Urinary bladder (tissue), 3 donors: ENCODE measurements at regions not wholly inside any gene's neighbourhood (a gene's known extent, or its start where the extent isn't known, plus 50 kb on each side); places are given as distances from the start of the nearest gene placed in this dataset.
"Not testable (repeated sequence)": the region's sequence is repeated elsewhere in the genome, so short reads cannot be mapped to it uniquely, and the experiment has no call there.

Experiments
- DNase-seq: peaks from one replicate; pipeline ENCODE4 v3.0.0-alpha.2; 2015; ENCODE audit errors: extremely low spot score
- H3K27ac ChIP-seq: one replicate; pipeline ENCODE4 v1.5.1; 2013; ENCODE audit warnings: low read depth, mild to moderate bottlenecking, moderate library complexity
- H3K36me3 ChIP-seq: one replicate; pipeline ENCODE4 v1.6.1; 2013; ENCODE audit warnings: mild to moderate bottlenecking, moderate library complexity; ENCODE audit not compliant: insufficient read depth
- H3K4me1 ChIP-seq: one replicate; pipeline ENCODE4 v1.6.1; 2013; ENCODE audit warnings: mild to moderate bottlenecking, moderate library complexity; ENCODE audit not compliant: insufficient read depth
- H3K4me3 ChIP-seq: one replicate; pipeline ENCODE4 v1.5.1; 2013; ENCODE audit warnings: low read depth, low read length
- WGBS: extraction: QIAGEN DNeasy Blood & Tissue Kit; methylation state at CpG from one replicate; pipeline ENCODE4 v1.1.7; 2013; 5-methylcytosine and 5-hydroxymethylcytosine counted together
- donor health status: healthy with polysubstance abuse.
- donor health status: healthy.

GRCh38 chr15:84135931-84136456 is 99.6 kb upstream of the GOLGA6L4 start:
- not testable (repeated sequence) for H3K36me3 ChIP-seq, H3K4me3 ChIP-seq, H3K27ac ChIP-seq, H3K4me1 ChIP-seq, DNase-seq
- over 99% methylated on average over 2 of the region's 3 CpGs for WGBS

DNA sequence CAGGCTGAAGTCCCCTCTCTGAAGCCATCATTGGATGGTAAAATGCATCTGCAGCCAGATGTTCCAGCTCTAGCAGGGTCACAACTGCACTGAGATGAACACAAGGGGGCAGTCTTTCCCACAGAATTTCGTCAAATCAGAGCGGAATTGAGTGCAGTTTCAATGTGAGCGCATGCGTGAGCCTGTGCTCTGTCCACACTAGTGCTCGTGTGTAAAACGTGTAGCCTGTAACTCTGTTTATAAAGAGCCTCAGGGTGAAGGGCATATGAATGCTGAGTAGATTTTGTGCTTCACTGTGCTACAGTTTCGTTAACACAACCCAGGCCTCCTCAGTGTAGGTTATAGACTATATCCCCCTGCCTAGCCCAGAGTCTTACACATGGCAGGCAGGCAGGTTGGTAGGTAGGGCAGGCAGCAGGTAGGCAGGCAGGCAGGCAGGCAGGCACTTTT is 92.7 kb upstream of the GOLGA6L4 start:
- 4% methylated on average over 7 of the region's 7 CpGs for WGBS
- Histone ChIP-seq H3K27ac (no peak overlapping the region), H3K36me3 (no peaks in the 10 kb centered on the region), H3K4me1 (no peaks in the 10 kb centered on the region), H3K4me3 (no peak overlapping the region)
- DNase-seq, result peak; percentile 68

GRCh38 chr15:84143753-84144314 is 91.7 kb upstream of the GOLGA6L4 start:
- no peak for DNase-seq
- H3K4me3 ChIP-seq, result no peak overlapping the region
- no peaks in the 10 kb centered on the region for H3K36me3 ChIP-seq
- no peak overlapping the region for H3K27ac ChIP-seq
- WGBS, result 96% methylated on average over 5 of the region's 5 CpGs
- H3K4me1 ChIP-seq, result no peaks in the 10 kb centered on the region

- not testable (repeated sequence) for DNase-seq, H3K4me1 ChIP-seq, H3K4me3 ChIP-seq, H3K27ac ChIP-seq, H3K36me3 ChIP-seq
- 48% methylated on average over 8 of the region's 8 CpGs for WGBS
Measured at GRCh38 chr15:84144946-84145345, 90.6 kb upstream of the GOLGA6L4 start.

- H3K4me3 ChIP-seq, H3K36me3 ChIP-seq, DNase-seq, H3K4me1 ChIP-seq, H3K27ac ChIP-seq: not testable (repeated sequence)
- WGBS, result 82% methylated on average over 3 of the region's 3 CpGs
Measured at GRCh38 chr15:84146299-84146698, 89.3 kb upstream of the GOLGA6L4 start.

DNA sequence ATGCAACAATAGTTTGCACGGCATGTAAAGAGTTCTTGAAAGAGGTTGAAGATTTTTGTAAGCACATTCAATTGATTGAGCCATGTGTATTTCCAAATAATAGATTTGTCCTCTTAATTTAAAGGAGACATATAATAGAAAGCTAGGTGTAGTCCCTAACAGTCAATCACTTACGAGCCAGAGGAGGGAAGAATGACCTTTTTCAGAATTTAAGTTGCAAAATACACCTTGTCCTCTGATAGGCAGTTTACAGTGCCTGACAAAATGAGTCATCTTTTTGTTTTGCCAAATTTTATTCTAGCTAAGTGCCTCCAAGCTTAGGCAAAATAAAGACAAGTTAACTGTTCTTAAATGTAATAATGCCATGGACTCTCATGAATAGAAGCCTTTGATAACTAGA is 88.3 kb upstream of the GOLGA6L4 start:
- not testable (repeated sequence) for H3K27ac ChIP-seq, H3K4me3 ChIP-seq, H3K4me1 ChIP-seq, DNase-seq, H3K36me3 ChIP-seq
- WGBS, result 100% methylated on average over 1 of the region's 2 CpGs

GRCh38 chr15:84151205-84151931 is 84.2 kb upstream of the GOLGA6L4 start:
- Histone ChIP-seq H3K4me1 (no peaks in the 10 kb centered on the region), H3K36me3 (no peaks in the 10 kb centered on the region), H3K4me3 (no peak overlapping the region), H3K27ac (no peak overlapping the region)
- no peak for DNase-seq
- 68% methylated on average over 11 of the region's 11 CpGs for WGBS

- 96% methylated on average over 8 of the region's 8 CpGs for WGBS
- not testable (repeated sequence) for DNase-seq, H3K36me3 ChIP-seq, H3K27ac ChIP-seq, H3K4me1 ChIP-seq, H3K4me3 ChIP-seq
Measured at GRCh38 chr15:84152381-84152979, 83.1 kb upstream of the GOLGA6L4 start.

- 90% methylated on average over 11 of the region's 11 CpGs for WGBS
- DNase-seq, H3K4me3 ChIP-seq, H3K27ac ChIP-seq, H3K4me1 ChIP-seq, H3K36me3 ChIP-seq: not testable (repeated sequence)
Measured at GRCh38 chr15:84153655-84154140, 81.9 kb upstream of the GOLGA6L4 start.

- H3K27ac ChIP-seq, H3K36me3 ChIP-seq, H3K4me1 ChIP-seq, H3K4me3 ChIP-seq, DNase-seq: not testable (repeated sequence)
- whole genome bisulfite sequencing, result 90% methylated on average over 8 of the region's 8 CpGs
Measured at GRCh38 chr15:84154314-84154713, 81.3 kb upstream of the GOLGA6L4 start.

GRCh38 chr15:84154787-84155186 is 80.8 kb upstream of the GOLGA6L4 start:
- DNase-seq, H3K36me3 ChIP-seq, H3K27ac ChIP-seq, H3K4me3 ChIP-seq, H3K4me1 ChIP-seq: not testable (repeated sequence)
- WGBS, result 96% methylated on average over 9 of the region's 9 CpGs

GRCh38 chr15:84155792-84156587 is 79.6 kb upstream of the GOLGA6L4 start:
- WGBS, result 82% methylated on average over 21 of the region's 22 CpGs
- DNase-seq, H3K4me1 ChIP-seq, H3K27ac ChIP-seq, H3K36me3 ChIP-seq, H3K4me3 ChIP-seq: not testable (repeated sequence)

GRCh38 chr15:84156588-84156840 is 79.1 kb upstream of the GOLGA6L4 start:
- H3K36me3 ChIP-seq, H3K4me1 ChIP-seq, H3K27ac ChIP-seq, DNase-seq, H3K4me3 ChIP-seq: not testable (repeated sequence)
- WGBS, result 84% methylated on average over 3 of the region's 3 CpGs
